CD1c-positive myeloid dendritic cell (primary cell): ENCODE measurements at regions not wholly inside any gene's neighbourhood (a gene's known extent, or its start where the extent isn't known, plus 50 kb on each side); places are given as distances from the start of the nearest gene placed in this dataset.

ENCODE experiments used
- DNase-seq: peaks from one replicate; pipeline ENCODE4 v3.0.0-alpha.2; 2016; ENCODE audit errors: extremely low spot score

GRCh38 chr2:200752332-200752731 lies 59.4 kb upstream of the BZW1 start:
- DNase-seq = no peak

- DNase-seq = no peak
Measured at GRCh38 chr2:200752835-200753234, 58.9 kb upstream of the BZW1 start.

GRCh38 chr2:200756618-200757321 lies 54.9 kb upstream of the BZW1 start:
- no peak for DNase-seq

GRCh38 chr2:200757399-200757798 lies 54.3 kb upstream of the BZW1 start:
- DNase-seq = no peak

- no peak for DNase-seq
Measured at GRCh38 chr2:200758341-200758740, 53.4 kb upstream of the BZW1 start.

DNA sequence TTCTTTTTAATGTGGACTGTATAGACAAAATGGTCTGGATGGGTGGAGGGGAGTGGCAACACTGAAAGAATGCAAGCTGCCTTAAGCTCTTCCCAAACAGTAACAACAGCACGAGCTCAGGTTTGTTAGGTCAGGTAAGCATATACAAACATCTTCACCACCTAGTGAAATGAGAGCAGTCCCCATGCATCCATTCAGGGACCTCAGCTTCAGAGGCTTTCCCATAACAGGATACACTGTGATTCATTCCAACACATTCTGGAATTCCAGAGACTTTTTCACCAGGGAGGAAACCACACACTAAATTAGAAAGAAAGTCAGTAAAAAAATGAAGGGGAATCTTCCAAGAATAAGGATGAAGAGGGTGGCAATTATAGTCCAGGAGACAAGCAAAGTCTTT lies 50.4 kb upstream of the BZW1 start:
- DNase-seq = no peak
